ENCODE measurements at regions not wholly inside any gene's neighbourhood (a gene's known extent, or its start where the extent isn't known, plus 50 kb on each side); places are given as distances from the start of the nearest gene placed in this dataset.
A peak's percentile ranks its signal among the peaks of the same experiment; 100 is the strongest.

DNA sequence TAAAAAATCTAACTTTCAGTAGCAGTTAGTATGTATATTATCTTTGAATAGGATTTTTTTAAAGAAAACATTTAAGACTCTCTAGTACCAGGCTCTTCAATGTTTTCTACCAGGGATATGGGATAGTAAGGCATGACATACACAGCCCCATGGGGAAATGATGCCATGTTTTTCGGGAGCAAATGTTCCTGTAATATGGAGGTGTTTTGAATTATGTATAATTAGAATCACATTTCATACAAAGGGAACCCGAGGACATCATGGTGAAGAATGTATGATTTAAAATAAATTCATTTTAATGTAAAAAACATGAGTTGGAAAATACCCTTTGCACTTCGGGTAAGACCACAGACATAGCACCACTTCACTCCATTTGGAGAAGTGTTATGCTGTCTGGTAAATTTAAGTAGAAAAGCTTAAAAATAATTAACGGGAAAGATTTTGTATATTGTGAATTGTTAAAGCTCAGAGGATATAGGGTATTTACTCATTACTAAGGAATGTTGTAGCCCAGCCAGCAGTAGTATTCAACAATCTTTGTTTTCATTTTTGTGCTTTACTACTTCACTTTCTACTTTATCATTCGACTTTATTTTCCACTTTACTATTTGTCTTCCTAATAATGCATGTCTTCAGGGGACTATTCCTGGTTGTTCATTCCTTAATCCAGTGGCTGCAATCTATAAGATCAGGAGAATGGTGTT is 2050.7 kb downstream of the ARAP2 start:
- no peak for DNase-seq (ENCODE audit: low spot score)

DNA sequence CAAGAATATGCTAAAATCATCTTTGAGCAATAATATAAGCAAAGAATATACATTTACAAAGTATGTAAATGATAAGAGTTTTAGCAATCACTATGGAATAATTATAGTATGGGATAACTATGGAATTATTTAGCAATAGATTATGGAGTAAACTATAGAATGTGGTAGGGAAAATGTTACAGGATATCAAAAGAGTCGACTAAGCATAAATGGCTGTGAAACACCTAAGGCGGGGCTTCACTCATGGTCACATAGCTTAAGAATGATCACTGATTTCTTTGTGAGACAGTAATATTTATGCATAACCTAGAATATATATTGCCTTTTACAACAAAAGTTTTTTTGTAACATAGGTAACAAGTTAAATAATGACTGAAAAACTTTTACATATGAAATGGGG is 2049.7 kb downstream of the ARAP2 start:
- no peak for DNase-seq (ENCODE audit: low spot score)

DNA sequence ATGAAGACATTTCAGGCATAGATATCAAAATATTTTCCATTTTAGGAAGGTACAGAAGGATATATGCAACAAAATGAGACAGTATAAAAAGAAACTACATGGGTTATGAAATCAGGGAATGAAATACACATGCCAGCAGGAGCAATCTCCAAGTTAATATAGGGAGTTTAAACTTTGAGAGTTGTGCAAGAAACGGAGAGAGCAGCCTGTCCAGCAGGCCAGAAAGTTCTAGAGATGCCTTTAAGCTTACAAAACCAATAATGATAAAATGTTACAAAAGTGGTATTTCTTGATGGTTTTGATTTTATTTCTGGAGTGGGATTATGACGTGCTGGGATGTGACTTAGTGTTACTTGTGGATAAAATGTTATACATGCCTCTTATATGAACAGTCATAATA is 2047.9 kb downstream of the ARAP2 start:
- no peak for DNase-seq (ENCODE audit: low spot score)

DNA sequence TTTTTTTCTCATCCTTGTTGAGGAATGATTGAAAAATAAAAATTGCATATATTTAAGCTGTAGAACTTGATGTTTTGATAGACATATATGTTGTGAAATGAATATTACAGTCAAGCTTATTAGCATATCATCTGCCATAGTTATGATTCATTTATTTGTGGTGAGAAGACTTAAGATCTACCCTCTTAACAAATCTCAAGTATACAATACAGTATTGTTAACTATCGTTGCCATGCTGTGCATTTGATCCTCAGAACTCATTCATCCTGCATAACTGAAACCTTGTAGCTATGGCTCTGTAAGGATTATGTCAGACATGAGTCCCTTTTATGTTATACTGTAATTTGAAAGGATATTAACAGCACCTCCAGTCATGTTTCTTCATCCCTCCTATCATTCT is 2045.3 kb downstream of the ARAP2 start:
- no peak for DNase-seq (ENCODE audit: low spot score)

DNA sequence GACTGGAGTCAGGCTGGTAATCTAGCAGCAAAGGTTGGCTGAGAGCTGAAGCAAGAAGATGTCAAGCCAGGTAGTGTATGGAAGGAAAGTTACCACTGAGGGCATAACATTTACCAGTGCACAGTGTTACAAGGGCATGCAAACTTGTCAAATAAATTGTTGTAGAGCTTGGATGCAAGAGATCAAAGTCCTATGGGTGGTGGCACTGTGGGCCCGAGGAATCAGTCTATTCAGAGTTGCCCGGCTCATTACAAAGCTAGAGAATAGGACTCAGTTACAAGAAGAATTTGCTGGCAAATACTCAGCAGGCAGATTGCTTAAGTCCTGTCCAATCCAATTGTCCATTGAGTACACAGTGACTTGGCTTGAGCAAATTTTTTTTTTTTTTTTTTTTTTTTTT is 2043.8 kb downstream of the ARAP2 start:
- no peak for DNase-seq (ENCODE audit: low spot score)

DNA sequence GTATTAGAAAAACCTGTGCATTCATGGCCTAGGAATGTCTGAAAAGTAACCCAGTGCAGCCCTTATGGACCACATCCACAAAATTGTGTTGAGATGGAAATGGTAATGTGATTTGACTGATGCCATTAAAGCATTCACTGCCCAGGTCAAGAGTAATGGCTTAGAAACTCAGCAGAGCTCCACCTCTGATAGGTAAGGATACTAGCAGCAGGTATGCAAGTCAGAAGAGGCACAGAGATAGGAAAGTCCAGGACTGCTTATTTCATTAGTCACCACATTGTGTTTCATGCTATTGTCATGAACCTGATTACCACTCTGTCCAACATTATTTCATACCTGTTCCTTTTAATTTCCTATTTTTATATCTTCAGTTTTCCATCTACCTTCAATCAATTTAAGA is 2042.2 kb downstream of the ARAP2 start:
- DNase-seq (ENCODE audit: low spot score): no peak

DNA sequence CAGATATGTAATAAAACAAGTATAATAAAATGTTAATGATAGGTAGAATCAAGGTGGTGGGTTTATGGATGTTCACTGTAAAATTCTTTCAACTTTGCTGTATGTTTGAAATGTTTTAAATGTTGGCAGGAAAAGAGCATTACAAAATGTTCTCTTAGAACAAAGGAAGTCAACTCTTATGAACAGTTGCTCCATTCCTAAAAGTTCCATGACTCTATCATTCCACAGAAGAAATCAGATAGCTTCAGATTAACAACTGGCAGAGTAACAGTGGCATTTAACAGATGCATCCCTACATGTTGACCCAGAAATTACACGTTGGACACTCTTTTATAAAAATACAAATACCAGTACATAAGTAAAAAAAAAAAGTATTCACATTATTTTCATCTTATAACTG is 2023.7 kb downstream of the ARAP2 start:
- no peak for DNase-seq (ENCODE audit: low spot score)

DNA sequence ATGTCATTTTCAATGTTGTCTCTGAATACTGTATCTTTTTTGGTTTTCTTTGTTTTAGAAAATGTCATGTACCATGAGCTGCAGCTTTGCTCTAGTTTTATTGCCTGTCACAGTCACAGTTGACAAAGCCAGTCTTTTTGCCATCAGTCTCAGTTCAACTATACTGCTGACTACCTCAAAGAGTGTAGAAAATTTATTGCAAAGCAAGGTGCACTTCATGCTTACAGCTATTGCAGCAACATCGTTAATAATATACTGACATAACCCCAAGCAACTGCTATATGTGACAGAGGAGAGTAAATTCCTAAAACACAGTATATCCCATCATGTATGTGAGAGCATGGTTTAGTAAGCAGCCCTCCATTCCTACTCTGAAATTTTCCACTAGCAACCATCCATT is 2022.3 kb downstream of the ARAP2 start:
- no peak for DNase-seq (ENCODE audit: low spot score)

DNA sequence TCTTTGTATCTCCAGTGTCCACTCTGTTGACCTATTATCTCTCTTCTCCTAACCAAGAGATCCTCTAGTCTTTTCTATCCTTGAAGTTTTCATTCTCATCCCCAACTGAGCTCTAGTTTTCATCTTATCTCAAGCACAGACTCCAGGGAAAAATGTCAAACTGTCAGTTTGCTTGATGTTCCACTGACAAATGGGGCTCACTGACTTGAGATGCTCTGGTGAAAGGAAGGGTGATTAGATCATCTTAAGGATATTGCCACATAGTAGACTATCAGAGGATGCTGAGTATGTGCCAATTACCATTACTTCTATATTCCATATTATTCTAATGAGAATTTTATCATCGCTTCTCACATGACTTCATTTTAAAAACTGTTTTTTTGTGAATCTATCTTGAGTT is 2008.2 kb downstream of the ARAP2 start:
- no peak for DNase-seq (ENCODE audit: low spot score)

DNA sequence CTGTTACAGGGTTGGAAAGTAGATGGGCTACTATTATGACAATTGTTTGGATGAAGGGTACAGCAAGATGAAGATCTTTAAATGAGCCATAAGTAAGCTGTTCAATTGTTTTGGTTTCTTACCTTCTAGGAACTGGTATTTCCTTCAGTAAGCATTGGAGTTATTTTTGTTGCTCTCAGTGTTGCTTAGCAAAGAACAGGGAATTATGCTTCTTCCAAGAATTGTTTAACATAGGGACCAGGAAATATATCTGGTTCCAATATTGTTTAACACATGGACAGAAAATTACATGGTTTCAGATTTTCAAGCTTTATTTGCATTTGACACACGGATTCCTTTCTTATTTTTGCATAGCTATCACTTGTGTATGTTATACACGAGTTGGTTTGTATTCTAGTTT is 1999.0 kb downstream of the ARAP2 start:
- DNase-seq (ENCODE audit: low spot score): no peak

DNA sequence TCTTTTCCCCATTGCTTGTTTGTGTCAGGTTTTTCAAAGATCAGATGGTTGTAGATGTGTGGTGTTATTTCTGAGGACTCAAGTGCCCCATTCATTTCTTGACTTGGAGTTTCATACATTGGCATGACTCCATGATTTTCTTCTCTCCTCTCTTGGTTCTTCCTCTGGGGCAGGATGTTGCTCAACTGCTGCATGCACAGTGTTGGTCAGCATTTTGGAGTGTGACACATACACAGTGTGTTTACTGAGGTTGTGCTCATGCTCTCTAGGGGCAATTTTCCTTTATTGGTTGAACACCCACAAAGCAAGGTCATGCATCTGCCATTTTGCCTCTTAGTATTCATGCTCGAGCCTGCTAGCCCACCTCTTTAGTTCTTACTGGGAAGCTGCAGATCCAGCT is 1993.8 kb downstream of the ARAP2 start:
- no peak for DNase-seq (ENCODE audit: low spot score)

DNA sequence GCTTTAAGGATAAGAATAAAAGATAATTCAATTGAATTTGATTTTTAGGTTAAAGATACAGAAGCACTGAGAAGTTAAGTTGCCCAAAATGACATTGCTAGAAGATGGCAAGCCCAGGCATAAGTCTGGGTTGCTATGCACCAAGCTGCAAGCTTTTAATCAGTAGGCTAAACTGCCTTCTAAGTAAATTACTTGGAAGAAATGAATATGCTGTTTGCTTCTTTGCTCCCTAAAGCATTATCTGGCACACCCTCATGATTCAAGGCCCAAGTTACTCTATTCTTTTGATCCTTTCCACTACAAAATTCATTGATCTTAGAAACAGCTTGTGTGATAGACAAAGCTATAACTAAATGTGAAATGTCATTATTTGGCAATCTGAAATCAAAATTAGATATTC is 1991.1 kb downstream of the ARAP2 start:
- no peak for DNase-seq (ENCODE audit: low spot score)

DNA sequence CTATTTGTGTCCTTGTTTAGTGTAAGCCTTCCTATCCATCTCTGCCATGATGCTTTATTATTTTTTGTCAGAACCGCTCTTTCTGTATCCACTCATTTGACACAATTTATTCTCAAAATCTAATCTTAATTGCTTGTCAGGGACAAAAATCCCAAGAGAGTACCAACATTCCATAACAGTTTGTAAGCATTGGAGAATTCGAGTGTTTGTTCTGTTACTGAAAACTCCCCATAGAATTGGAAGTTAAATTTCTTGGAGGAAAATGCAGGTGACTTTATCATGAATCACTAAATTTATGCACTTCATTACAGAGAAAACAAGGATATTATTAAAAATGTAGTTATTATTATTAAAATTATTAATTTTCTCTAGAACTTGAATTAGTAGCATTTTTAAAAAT is 1986.1 kb downstream of the ARAP2 start:
- no peak for DNase-seq (ENCODE audit: low spot score)

DNA sequence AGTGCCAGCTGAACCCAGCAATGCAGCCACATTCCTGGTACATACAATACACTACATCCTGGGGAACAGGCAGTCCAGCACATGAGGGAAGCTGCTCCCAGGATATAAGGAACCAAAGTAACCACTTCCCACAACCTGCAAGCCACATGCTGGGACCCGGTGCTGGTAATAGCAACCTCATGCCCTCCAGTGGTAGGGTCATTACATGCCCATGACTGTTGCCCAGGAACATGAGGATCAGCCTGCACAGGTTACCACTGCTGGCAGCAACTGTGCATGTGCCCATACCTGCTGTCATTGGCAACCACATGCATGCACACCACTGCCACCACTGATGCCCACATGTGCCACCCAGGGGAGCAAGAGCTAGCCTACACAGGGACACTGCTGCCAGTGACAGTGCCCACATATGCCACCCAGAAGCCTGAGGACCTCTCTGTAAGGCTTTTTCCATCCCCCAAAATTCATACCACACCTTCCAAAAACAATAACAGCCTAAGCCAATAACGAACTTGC is 1982.5 kb downstream of the ARAP2 start:
- DNase-seq (ENCODE audit: low spot score): peak; percentile 18

DNA sequence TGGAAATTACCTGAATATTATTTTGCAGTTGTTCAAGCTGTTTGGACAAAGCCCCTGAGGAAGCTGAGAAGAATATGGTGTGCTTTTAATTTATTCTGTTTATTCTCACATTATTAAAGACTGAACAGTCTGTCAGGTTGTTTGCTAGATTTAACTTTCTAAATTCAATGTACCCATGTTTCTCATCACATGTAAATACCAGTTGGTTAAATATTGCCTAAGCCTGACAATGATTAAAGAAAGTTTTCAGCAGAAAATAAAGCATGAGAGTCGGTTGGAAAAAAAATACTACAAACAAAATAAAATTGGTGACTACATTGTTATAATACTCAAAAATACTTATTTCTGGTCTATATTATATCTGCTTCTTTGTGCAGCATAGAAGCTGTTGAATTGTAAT is 1974.7 kb downstream of the ARAP2 start:
- no peak for DNase-seq (ENCODE audit: low spot score)

DNA sequence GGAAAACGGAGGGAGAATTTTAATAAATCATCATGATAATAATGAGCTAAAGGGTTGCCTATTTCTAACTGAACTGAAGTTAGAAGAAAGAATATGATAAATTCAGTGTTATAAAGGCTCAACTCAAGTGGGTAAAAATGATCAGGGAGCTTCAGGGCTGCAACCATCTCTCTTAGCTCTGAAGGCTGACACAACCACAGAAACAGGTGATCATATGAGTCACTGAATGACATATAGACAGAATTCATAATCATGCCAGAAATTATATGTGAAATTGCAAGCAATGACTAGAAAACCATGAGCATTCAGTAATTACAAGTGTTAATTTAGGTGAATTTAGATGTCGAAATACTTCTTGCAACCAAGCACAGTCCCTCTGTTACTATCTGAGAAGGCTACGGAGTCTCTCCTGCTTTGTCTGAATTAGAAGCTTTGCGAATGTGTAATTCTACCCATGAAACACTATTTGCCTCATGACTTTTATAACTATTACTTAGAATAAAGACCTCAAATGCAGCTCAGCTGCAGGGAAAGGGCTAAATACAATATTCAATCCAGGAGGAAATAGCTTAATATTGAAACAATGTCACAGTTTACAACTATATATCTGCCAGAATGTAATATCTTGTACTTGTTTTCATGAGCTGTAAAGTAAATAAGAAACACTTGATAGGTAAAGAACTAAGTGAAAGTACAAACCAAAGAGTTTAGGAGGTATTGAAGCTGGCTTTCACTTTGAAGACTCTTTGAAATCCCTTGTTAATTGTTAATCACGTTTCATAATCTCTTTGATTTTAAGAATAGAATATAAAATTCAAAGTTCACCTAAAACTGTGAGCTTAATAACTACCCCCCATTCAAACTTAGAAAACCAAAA is 1972.6 kb downstream of the ARAP2 start:
- no peak for DNase-seq (ENCODE audit: low spot score)

DNA sequence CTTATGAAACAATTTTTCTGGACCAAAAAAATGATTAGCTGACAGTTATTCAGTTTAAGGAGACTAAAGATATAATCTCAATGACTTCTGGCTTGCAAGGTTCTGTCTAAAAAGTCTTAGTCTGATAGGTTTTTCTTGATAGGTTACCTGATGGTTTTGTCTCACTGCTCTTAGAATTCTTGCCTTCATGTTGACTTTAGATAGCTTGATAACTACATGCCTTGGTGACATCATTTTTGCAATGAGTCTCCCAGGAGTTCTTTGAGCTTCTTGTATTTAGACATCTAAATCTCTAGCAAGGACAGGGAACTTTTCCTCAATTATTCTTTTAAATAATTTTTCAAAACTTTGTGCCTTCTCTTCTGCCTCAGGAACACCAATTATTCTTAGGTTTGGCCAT is 1965.3 kb downstream of the ARAP2 start:
- no peak for DNase-seq (ENCODE audit: low spot score)

DNA sequence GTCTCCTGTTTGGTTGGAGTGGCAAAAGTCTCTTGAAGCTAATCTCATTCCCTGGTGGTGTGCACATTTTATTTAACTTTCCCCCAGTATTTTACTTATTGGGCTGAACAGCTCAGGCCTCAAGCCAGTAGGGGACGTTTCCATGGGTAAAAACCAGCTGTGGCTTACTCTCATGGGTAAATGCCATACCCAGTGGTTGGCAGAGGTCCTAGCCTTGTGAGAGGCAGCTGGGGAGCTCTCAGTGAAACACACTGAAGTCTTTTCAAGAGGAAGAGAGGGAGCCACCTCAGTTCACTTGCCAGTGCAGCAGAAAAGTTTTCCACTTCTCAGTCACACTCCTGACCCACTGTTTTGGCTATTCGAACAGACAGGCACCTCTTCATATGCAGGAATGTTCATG is 1964.2 kb downstream of the ARAP2 start:
- no peak for DNase-seq (ENCODE audit: low spot score)

DNA sequence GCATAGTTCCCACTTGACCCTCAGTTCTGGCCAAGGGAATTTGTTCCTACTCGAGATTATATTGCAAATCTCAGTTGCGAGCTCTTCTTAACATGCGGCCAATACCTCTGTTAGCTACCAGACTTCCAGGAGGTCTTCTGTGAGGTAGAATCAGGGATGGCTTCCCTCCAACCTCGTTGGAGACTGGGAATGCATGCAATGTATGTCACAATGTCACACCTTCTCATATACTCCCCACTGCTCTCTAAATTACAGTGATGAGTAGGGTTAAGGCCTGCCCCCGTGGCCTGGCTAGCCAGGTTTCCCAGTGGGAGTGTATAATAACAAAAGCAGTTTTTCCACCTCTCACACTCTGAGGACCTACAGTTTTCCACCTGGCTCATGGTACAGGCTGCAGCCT is 1962.5 kb downstream of the ARAP2 start:
- no peak for DNase-seq (ENCODE audit: low spot score)

DNA sequence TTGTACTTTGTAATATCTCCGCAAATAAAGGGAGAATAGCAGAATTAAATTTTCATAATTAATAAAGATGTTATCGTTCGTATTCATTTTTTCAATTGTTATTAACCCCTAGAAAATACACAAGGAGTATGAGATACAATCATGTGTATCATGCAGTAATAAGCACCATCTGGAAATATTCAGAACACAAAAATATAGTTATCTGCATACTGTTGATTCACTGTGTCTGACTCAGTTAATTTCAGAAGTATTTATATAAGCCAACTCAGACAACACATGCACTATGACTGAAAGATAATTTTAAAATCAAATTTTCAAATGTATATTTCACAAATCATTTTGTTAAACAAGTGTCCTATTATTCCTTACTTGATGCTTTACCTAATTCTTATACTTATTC is 1954.8 kb downstream of the ARAP2 start:
- no peak for DNase-seq (ENCODE audit: low spot score)

DNA sequence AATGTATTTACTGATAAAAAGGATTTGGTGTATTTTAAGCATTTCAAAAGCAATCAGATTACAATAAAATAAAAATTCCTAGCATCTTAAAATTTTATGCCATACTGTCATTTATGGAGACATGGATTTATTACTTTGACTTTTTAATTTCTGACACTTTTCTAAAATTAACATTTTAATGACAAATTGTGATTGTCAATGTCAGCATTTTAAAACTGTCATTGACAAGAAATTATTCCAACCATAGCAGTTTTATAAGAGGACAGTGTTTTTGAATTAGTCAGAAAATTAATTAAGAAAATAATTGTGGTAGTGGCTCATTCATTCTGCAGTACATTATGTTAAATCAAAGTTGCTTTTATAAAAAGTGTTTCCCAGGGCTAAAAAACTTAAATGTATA is 1954.4 kb downstream of the ARAP2 start:
- DNase-seq (ENCODE audit: low spot score): no peak

DNA sequence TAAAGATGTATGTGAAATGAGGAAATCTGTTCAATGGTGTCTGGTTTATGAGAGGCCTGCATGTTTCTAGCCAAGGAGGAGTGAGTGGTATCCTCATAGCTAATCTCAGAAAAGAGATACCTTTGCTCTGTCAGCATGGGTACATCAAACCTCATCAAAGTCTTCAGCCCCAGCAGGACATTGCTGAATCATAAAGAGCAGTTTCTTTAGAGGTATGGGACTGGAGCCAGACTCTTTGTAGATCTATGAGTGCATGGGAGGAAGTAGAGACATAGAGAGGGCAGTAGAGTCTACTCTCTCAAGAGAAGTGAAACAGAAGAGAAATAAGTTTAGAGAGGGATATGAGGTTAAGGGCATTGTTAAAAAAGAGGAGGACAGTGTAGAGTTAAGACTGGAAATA is 1950.9 kb downstream of the ARAP2 start:
- peak; percentile 11 for DNase-seq (ENCODE audit: low spot score)

DNA sequence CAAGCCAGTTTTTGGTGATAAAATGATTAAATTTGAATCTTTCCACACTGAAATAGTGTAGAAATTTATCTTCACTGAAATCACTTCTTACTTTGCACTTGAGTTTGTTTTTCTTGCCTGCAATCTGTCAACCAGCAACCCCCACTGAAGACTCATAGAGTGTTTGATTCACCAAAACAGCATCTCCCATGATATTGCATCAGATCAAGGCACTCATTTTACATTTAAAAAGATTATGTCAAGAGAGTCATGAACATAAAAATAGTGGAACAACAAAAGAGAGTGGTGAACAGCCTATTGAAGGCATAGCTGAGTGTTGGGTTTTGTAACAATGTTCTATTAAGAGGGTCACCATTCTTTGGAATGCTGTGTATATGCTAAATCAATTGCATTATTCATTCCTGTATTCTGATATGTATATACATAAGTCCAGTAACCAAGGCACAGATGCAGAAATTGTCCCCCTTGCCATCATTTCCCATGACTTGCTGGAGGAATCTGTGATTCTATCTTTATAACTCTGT is 1934.9 kb downstream of the ARAP2 start:
- DNase-seq (ENCODE audit: low spot score): no peak

Data from iPS-NIHi11 (cell line).